Breast epithelium (tissue), 3 donors: ENCODE measurements at regions not wholly inside any gene's neighbourhood (a gene's known extent, or its start where the extent isn't known, plus 50 kb on each side); places are given as distances from the start of the nearest gene placed in this dataset.

Experiments used
- POLR2A ChIP-seq: fragments of 450-650 bp; IDR thresholded peaks from one replicate; pipeline ENCODE4 v1.6.1; 2016; ENCODE audit warnings: antibody characterized with exemption, mild to moderate bottlenecking, moderate library complexity
- TF ChIP-seq, protein P1 (sequence below), 3 donors: fragments of 450-650 bp; IDR thresholded peaks; one replicate each; pipeline ENCODE4 v1.5.1; 2016 to 2017; ENCODE audit warnings: antibody characterized with exemption in 3 of 3, mild to moderate bottlenecking in 3 of 3, moderate library complexity in 3 of 3

DNA sequence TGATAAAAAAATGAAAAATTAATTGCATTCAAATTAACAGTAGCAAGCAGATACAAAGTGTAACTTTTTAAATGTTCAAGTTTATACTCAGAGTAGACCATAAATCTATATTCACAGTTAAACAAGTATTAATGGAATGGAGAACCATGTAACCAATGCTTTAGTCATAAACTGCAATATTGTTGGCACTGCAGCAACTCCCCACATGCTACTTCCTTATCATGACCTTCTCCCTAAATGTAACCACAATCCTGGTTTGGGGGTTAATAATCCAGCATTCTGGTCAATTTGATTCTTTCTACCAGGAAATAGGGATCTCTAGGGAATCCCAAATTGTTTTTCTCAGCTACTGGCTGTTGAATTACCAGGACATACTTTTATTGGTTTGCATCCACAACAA lies 223.9 kb upstream of the DCAF8L1 start:
- TF ChIP-seq, protein P1, sequence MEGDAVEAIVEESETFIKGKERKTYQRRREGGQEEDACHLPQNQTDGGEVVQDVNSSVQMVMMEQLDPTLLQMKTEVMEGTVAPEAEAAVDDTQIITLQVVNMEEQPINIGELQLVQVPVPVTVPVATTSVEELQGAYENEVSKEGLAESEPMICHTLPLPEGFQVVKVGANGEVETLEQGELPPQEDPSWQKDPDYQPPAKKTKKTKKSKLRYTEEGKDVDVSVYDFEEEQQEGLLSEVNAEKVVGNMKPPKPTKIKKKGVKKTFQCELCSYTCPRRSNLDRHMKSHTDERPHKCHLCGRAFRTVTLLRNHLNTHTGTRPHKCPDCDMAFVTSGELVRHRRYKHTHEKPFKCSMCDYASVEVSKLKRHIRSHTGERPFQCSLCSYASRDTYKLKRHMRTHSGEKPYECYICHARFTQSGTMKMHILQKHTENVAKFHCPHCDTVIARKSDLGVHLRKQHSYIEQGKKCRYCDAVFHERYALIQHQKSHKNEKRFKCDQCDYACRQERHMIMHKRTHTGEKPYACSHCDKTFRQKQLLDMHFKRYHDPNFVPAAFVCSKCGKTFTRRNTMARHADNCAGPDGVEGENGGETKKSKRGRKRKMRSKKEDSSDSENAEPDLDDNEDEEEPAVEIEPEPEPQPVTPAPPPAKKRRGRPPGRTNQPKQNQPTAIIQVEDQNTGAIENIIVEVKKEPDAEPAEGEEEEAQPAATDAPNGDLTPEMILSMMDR (IDR thresholded peaks at IDR 0.05): no peak
- no peak for TF ChIP-seq POLR2A
